ENCODE measurements at regions not wholly inside any gene's neighbourhood (a gene's known extent, or its start where the extent isn't known, plus 50 kb on each side); places are given as distances from the start of the nearest gene placed in this dataset.

DNA sequence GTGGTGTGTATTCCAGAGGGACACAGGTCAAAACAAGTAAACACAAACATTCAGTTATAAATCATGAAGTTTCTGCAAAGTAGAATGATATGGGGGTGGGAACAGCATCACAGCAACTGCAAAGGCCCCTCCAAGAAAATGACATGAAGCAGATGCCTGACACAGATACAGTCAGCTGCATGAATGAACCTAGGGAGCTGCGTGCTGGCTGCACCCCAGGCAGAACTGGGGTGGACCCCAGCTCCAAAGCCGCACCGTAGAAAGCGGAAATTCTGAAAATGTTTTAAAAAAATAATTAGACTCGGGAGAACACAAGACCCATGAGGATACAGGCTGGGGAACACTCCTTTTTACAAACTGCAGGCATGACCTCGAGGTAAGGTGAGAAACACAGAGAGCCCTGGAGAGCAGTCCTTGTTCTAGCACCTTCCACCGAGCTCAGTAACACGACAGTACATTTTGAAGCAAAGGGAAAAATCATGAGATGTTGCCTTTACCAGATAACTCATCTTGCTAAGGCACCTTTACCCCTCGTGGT lies 323.8 kb downstream of the SOX9 start:
- TF ChIP-seq, protein P1, sequence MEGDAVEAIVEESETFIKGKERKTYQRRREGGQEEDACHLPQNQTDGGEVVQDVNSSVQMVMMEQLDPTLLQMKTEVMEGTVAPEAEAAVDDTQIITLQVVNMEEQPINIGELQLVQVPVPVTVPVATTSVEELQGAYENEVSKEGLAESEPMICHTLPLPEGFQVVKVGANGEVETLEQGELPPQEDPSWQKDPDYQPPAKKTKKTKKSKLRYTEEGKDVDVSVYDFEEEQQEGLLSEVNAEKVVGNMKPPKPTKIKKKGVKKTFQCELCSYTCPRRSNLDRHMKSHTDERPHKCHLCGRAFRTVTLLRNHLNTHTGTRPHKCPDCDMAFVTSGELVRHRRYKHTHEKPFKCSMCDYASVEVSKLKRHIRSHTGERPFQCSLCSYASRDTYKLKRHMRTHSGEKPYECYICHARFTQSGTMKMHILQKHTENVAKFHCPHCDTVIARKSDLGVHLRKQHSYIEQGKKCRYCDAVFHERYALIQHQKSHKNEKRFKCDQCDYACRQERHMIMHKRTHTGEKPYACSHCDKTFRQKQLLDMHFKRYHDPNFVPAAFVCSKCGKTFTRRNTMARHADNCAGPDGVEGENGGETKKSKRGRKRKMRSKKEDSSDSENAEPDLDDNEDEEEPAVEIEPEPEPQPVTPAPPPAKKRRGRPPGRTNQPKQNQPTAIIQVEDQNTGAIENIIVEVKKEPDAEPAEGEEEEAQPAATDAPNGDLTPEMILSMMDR (IDR thresholded peaks at IDR 0.05), result no peak
- TF ChIP-seq POLR2A (IDR thresholded peaks at IDR 0.05), result no peak

Measured in heart left ventricle (tissue), 13 donors.